ENCODE measurements at regions not wholly inside any gene's neighbourhood (a gene's known extent, or its start where the extent isn't known, plus 50 kb on each side); places are given as distances from the start of the nearest gene placed in this dataset.

DNA sequence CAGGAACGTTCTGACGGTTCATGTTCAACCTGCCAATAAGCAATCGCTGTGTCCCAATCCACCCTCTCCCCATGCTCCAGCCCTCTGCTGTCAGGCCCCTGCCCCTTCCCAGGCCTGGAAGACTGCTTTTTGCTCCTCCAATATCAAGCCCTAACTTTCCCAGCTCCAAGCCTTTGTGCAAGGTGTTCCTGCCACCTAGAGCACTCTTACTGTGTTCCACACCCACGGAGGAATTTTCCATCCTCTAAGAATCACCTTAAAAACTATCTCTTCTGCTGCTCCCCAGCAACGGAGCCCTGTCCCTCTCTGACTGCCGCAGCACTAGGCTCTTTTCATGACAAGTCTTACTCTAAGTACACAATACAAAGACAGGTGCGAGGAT, 657.9 kb downstream of the AJAP1 start:
- no peak for TF ChIP-seq CTCF (IDR thresholded peaks at IDR 0.05)
- TF ChIP-seq POLR2A (IDR thresholded peaks at IDR 0.05): no peak

Measured in lower leg skin (tissue), 3 donors.